GM19468 (cell line): ENCODE measurements at regions not wholly inside any gene's neighbourhood (a gene's known extent, or its start where the extent isn't known, plus 50 kb on each side); places are given as distances from the start of the nearest gene placed in this dataset.
"Not testable (repeated sequence)": the region's sequence is repeated elsewhere in the genome, so short reads cannot be mapped to it uniquely, and the experiment has no call there.

Source experiments
- ATAC-seq: cut with Tn5 transposase; IDR thresholded peaks from one replicate; pipeline ENCODE4 v1.9.1; 2021; ENCODE audit warnings: mild to moderate bottlenecking, moderate library complexity, moderate number of reproducible peaks; ENCODE audit not compliant: unreplicated experiment; ENCODE audit errors: extremely low read depth

DNA sequence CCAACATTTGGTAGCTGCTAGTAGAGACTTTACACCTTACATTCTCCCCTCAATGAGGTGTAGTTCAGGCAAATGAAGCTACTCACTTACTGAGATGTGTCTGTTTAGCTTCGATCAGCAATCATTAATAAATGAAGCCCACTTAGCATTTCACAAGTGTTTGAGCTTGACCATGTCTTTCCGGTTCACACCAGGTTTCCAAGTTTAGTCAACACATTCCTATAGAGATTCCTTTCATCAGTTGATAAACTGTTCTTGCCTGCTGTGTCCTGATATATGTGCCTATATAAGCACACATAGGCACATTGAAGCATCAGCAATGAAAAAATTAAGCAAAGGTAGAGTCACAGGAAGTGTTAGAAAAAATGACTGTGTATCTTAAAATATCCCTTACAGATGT is 150.0 kb downstream of the BTBD3 start:
- ATAC-seq, result no peak

DNA sequence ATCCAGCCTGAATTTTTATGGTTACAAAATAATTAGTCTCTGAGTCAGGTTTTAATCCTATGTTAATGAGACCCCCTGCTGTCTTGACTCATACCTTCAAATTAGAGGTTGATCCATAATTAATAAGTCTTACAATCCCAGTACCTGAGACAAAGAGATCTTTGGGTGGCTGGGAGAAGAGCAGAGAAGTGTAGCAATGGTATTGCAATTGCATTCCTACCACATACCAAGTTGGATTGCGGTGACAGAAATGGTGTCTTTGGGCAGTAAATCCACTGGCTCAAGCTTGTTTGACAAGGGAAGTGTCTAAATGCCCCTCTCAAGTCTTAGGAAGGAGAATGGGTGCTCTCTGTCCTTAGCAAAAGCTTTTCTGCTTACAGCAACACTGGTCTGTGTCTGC is 150.4 kb downstream of the BTBD3 start:
- no peak for ATAC-seq

DNA sequence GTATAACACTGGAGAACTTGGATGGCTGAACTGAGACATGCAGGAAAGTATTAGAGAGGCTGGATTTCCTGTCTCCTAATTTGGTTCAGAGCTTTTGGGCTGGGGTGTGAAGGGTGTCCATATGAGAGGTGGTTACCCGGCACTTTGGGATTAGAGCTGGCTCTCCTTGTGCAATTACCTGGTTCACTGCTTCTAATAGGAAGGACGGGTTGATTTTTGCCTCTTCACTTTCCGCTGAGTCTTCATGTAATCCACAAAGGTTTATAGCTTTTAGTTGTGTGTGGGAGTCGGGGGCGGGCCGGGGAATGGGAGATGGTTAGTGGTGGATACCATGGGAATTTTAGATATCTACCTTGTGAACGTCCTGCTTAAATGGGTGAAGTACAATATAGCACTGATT is 151.5 kb downstream of the BTBD3 start:
- ATAC-seq, result no peak

DNA sequence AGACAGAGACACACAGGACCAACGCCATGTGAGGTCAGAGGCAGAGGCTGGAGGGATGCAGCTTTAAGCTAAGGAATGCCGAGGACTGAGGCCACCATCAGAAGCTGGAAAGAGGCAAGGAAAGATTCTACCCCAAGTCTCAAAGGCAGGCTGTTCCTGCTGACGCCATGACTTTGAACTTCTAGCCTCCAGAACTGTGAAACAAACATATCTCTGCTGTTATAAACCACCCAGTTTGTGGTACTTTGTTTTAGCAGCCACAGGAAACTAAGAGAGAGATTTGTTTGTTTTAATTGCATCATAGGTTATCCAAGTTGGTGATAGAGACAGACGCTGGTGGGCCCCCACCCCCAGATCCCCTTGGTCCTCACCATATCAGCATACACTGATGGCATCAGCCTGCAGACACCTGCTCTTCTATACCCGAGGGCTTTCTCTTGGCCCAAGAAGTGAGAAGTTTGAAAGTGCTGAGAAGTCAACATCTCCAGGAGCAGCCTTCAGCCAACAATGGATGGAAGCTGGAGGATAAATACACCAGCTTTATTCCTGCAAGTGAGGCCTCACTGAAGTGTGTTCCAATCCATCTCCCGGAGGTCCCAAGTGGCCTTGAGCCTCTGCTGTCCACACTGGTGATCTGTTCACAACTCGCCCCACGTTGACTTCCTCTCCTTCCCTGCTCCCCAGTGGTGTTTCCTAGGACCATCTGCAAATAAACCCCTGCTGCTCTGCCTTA is 154.7 kb downstream of the BTBD3 start:
- no peak for ATAC-seq

DNA sequence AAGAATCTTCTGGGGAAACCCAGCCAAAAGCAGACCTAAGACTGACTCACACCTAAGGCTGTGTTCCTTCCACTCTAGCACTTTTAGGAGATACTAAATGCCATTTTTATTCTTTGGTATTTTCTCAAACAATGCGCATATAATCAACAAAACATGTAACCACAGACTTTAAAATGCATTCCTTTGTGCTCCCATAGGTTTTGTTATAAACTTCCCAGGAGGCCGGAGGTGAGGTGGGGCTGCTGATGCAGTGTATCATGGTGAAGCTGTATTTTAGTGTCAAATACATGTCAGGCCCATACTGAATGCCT is 155.2 kb downstream of the BTBD3 start:
- no peak for ATAC-seq

DNA sequence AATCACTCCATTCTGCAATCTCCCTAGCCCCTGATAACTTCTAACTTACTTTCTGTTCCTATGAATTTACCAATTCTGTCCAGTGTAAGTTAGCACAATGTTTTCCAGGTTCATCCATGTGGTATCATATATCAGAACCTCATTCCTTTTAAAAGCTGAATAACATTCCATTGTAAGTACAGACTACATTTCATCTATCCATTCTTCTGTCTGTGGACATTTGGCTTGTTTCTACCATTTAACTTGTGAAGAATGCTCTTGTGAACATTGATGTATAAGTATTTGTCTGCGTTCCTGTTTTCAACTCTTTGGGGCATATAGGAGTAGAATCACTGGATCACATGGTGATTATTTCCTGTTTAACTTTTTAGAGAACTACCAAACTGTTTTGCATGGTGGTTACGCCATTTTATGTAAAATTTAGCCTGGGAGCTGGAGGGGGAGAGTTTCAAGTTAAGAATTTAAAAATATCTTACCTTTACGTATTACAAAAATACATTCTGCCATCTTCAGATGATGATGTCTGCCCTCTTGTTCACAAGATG is 156.5 kb downstream of the BTBD3 start:
- ATAC-seq, result no peak

DNA sequence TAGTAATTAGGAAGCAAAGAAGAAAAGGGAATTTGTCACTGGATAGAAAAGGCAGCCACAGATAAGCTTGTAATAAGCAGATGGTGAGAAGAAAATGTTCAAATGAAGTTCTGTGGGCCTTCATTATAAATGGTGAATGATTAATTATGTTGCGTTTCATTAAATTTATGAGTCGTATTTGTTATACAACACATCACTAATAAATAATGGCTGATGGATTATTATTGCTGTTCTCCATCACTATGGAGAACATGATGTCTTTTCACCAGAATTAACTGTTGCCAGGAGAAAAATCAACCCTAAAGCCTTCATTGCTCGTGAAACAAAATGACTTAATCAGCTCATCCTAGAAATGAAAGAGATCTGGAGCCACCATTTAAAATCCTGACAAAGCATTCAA is 158.5 kb downstream of the BTBD3 start:
- ATAC-seq, result no peak

DNA sequence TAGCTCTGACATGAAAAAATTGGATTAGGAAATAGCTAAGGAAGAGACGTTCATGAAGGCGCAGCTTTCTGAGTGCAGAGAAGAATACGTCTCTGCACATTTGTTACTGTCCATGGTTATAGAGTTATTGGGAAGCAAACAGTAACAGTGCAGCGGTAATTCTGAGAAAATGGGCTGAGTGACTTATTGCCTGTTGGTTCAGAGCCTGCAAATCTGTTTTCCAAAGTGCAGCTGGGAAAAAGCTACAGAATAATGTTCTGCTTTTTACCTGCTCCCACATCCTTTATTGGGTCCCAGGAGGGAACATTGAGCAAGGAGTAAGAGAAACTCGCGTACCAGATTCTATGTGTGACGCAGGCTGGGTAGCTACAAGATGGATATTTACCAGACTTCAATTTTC is 160.2 kb downstream of the BTBD3 start:
- no peak for ATAC-seq

DNA sequence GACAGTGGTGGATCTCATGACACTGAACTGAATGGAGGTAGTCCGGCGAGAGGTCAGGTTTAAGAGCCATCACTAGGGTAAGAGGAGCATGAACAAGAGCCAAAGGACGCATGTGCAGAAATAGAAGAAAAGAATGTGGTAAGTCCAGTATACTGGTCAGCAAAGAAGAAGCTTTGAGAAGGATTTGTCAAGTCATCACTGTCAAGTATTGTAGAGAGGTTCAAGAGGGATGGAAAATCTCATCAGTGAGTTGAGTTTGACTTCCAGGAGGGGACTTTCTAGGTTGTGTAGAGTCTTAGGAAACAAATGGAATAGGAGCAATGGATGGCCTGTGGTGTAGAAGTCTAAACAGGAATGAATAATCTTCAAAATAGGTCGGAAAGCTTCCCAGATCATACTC is 161.8 kb downstream of the BTBD3 start:
- no peak for ATAC-seq

DNA sequence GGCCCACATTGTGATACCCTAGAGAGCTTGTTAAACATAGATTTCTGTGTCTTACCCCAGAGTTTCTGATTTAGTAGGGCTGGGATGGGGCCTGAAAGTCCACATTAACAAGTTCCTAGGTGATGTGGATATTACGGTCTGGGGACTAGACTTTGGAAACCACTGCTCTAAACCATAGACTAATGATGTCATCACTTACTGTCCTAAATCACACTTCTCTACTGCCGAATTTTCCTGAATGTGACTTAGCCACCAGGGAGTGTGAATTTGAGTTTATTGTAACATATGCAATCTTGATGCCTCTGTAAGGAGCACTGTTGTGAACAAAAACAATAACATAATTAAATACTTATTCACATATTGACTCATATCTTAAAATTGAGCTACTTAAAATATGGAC is 165.6 kb downstream of the BTBD3 start:
- ATAC-seq, result no peak

DNA sequence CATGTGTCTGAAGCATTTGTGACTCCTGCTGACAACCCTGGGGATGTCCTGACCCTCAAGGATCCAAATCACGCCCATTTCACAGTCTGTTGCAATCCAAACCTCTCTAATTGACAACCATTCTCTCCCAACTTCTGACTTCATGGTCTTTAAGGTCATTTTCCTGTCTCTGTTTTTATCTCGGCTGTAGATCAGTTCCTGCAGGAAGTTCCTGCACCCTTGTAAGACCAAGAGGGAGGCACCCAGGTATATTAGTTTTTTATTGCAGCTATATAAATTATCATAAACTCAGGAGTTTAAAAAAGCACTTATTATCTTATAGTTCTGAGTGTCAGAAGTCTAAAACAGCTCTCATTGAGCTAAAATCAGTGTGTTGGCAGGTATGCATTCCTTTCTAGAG is 166.8 kb downstream of the BTBD3 start:
- no peak for ATAC-seq

DNA sequence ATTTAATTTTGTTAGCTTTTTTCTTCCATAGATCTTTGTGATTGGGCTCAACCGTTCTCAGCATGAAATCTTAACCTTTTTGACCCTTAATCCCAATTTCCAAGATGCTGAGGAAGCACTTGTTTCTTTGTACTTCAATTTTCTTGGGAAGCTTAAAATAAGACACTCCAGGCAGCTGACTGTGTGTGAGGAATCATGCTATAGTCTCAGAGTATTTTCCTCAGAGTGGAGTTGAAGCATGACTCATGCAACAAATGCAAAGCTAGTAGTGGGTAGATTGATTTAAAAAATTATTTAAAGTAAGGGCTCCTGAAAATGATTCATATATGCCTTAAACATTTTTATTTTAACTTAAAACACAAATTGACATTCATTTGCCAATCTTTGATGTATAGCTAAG is 168.7 kb downstream of the BTBD3 start:
- ATAC-seq, result no peak

DNA sequence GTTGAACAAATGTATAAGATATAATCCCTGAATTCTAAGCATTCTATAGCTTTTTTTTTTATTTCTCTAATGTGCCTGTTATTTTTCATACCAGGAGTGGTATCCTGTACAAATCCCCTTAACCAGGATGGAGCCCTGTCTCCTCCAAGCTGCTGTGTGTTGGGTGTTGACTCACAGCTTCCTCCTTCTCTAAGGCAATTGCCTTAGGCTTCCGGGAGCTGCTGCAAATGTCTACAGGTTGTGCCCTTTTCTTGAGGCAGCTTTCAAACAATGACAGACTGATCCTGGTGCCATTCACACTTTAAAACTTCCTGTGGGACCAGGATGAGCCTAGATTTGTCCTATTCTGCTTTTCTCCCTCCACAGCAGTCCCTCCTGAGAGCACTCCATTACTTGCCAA is 173.2 kb downstream of the BTBD3 start:
- ATAC-seq, result no peak

DNA sequence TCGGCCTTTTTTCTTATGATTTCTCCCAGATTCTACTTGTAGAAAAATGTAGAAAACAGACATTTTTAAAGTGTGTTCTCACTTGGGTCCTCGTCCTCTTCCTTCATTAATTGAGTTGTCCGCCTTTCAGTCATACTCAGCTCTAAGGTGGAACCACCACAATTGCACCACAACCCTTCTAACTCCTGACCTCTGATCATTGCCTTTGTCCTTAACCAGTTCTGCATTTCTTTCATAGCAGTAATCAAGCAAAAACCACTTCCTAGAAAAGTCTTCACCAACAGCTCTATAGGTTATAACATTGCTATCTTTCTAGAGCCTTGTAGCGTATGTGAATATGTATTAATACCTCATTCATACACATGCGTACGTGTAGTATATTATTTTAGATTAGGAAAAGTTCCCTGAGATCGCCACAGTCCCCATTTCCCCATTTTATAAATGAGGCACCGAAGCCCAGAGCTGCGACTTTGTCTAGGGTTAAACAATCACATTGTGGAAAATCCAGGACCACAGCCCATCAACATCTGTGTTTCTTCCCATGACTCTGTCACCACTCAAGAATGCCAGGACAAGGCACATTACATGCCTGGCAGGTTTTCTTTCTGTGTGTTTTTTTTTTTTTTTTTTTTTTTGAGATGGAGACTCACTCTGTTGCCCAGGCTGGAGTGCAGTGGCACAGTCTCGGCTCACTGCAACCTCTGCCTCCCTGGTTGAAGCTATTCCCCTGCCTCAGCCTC is 175.5 kb downstream of the BTBD3 start:
- ATAC-seq, result no peak

DNA sequence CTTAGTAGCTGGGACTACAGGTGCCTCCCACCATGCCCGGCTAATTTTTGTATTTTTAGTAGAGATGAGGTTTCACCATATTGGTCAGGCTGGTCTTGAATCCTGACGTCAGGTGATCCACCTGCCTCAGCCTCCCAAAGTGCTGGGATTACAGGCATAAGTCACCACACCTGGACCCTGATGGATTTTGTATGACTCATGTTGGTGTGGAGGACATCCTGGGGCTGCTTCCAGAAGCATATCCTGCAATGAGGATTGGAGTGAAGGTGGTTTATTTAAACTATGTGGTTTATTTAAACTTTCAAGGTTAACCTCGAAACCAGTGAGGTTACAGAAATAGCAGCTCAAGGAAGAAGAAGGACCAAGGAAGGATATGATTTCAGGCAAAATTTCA is 176.1 kb downstream of the BTBD3 start:
- not testable (repeated sequence) for ATAC-seq

DNA sequence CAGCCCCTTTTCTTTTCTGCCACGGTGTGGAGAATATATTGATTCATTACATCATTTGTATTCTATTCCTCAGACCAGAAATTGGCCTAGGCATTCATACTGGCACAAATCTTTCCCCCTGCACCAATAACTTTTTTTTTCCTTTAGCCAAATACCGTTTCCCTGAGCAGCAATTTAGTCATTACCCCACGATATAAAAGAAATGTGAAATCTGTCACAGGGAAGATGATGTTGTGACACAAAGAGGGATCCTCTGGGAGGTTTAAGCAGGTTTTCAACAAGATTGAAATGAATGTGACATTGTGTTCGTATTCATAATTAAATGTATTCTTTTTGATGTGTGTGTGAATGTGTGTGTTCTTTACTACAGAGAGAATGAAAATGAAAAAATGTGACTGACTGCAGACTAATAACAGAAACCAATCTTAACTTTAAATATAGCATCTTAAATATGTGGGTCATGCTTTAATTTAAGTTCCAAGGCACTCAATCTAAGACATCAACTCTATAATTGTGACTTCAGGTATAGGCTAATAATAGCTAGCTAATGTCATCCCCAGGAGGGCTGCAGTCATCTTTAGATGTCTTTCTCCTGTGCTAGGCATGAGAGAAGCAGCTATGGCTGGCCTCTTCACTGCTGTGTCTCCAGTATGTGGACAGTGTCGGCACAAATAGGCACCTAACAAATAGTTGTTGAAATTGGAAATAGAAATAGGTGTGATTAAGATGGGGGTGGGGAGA is 177.7 kb downstream of the BTBD3 start:
- no peak for ATAC-seq

DNA sequence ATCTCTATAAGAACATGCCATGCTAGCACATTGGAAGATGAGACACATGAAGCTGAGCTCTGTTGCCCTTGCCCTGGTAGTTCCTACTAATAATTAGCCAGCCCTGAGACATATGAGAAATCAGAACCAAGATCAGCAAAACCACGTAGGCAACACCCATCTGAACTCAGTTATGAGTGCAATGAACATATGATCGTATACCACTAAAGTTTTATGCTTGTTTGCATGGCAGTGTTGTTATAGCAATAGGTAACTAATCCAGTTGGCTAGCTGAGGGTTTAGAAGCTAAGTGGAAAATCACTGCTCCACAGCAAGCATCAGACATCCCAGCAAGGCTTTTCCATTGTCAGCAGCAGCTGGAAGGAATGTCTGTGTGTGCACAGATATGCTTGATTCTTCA is 180.7 kb downstream of the BTBD3 start:
- no peak for ATAC-seq

DNA sequence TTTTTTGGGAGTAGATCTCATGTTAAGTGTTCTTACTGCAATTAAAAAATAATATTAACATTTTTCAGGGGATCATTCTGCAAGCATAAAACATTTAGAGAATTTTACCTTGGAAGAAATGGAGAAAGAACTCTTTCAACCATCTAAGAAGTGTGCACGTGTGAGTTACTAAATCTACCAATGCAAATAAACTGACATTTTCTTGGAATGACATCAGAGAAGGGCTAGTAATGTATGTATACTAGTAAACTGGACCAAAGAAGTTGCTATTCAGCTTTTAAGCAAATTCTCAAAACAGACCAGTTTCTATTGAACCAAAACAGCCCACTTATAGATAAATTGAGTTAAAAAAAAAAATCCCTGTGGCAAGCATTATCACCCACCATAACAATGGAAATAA is 191.2 kb downstream of the BTBD3 start:
- no peak for ATAC-seq

DNA sequence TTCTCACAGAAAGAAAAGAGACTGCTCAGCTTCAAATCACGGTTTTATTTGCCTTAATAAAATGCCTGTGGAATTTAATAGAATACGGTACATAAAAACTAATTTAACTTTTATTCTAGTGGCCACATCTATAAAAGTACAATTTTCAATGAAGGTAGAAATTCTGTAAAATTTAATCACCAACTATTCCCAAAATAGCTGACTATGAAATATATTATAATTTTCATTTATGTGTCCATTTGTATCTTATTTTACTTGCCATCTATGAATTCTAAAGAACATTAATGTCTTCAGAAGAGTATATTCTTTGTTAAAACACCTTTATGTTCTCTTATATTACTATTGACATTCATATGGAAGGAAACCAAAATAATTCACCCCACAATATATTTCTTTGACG is 192.6 kb downstream of the BTBD3 start:
- ATAC-seq, result no peak

DNA sequence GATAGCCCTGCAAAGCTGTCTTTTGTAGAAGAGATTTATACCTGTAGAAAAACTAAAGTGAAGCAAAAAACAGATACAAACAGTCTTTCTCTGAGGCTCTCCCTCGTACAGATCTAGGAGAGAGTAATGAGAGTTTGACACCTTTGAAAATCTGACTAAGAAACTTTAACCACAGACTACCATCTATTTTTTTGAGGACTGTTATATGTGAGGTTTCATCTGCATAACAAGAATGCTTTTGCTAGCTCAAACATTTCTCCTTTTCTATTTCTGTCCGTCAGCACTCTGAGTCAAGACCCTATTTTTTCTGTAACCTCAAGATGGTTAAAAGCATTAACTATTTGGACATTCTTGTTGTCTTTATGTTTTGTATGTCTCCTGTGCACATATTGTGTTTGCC is 193.0 kb downstream of the BTBD3 start:
- no peak for ATAC-seq

DNA sequence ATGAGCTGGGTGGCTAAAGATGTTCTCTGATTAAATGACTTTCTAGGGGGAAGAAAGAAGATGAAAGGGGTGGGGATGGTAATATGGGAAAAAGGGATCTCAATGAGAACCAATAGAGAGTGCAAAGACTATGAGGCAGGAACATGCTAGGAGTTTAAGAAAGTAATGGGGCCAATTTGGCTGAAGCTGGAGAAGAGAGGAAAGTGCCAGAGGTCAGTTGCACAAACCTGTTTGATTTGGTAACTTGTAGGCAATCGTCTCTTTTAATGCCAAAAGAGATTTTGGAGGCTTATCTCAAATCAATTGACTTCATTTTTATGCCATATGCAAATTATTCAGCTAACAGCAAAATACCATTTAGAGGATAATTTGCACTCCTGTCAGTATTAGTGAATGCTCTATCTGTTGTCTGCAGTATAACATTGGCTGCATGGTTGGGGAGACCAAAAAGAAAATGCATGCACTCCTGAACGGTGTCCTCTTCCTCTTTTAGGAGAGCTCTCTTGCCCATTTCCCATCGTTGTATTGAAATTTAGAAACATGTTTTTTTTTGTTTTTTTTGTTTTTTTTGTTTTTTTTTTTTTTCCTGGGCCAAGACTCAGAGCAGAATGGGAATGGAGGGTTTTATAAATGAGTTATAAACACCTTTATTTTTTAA is 193.9 kb downstream of the BTBD3 start:
- no peak for ATAC-seq
